GM12865 (cell line): ENCODE measurements at regions not wholly inside any gene's neighbourhood (a gene's known extent, or its start where the extent isn't known, plus 50 kb on each side); places are given as distances from the start of the nearest gene placed in this dataset.

Experiments used
- DNase-seq: peaks from one replicate; pipeline ENCODE4 v3.0.0; 2010; ENCODE audit warnings: low read depth
- H3K4me3 ChIP-seq: 2 replicates; pipeline ENCODE4 v1.5.1; 2011; ENCODE audit warnings: mild to moderate bottlenecking, low read depth, low read length, control low read depth
- TF ChIP-seq, protein P1 (sequence below): IDR thresholded peaks from 2 replicates; pipeline ENCODE4 v1.5.1; 2011; ENCODE audit warnings: low read length, control low read depth, low read depth, inconsistent platforms; ENCODE audit not compliant: insufficient read depth; ENCODE audit errors: missing control alignments

DNA sequence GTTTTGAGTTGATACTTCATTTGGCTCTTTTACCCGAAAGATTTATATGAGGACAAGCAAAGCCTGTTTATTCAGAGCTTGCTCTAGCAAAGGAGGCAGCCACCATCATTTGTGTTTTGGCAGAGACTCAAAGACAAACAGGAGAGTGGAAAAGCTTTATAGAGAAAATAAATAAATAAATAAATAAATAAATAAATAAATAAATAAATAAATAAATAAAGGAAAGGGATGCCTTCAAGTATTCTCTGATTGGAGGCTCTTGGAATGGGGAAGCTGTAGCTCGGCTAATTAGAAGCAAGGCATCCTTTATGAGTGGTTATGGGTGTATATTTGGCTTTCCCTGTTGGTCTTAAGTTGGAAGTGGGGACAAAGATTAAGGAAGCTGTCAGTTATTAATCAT, 229.8 kb downstream of the RASSF9 start:
- no peak for DNase-seq
- TF ChIP-seq, protein P1, sequence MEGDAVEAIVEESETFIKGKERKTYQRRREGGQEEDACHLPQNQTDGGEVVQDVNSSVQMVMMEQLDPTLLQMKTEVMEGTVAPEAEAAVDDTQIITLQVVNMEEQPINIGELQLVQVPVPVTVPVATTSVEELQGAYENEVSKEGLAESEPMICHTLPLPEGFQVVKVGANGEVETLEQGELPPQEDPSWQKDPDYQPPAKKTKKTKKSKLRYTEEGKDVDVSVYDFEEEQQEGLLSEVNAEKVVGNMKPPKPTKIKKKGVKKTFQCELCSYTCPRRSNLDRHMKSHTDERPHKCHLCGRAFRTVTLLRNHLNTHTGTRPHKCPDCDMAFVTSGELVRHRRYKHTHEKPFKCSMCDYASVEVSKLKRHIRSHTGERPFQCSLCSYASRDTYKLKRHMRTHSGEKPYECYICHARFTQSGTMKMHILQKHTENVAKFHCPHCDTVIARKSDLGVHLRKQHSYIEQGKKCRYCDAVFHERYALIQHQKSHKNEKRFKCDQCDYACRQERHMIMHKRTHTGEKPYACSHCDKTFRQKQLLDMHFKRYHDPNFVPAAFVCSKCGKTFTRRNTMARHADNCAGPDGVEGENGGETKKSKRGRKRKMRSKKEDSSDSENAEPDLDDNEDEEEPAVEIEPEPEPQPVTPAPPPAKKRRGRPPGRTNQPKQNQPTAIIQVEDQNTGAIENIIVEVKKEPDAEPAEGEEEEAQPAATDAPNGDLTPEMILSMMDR, result no peak
- H3K4me3 ChIP-seq, result no peak overlapping the region

DNA sequence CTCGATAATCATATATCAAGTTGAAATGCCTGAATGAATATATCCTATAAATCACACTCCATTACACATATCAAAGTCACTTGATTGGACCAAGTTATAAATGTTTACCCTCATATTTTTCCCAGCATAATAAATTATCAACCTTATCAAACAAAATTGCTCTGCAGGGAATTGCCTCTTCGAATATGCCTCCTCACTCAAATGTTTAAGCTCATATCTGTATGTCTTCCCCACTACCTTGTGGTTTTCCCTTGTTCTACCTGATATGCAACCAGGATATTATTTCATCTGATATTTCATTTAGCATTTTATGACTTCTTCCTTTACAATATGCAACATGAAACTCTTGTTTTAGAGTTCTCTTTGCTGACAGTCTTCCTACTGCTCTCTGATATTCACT, 226.4 kb downstream of the RASSF9 start:
- no peak overlapping the region for H3K4me3 ChIP-seq
- TF ChIP-seq, protein P1, result no peak
- no peak for DNase-seq

DNA sequence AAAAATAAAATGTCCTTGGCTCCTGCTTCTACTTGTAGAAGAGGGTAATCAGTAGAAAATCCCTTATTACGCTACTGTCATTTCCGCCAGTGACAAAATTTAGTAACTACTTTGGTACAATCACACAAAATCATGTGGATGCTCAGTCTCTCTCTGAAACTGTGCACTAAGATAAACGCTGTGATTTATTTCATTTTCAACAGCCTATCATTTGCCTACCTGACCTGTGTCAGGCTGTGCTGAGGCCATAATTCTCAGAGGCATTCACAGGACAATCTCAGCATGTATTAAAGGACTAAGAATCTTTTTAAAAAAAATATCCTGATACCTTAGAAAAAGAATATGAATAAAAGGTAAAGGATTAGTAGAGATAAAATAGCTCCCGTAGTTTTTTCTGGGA, 226.0 kb downstream of the RASSF9 start:
- DNase-seq, result no peak
- no peak overlapping the region for H3K4me3 ChIP-seq
- TF ChIP-seq, protein P1, result no peak

DNA sequence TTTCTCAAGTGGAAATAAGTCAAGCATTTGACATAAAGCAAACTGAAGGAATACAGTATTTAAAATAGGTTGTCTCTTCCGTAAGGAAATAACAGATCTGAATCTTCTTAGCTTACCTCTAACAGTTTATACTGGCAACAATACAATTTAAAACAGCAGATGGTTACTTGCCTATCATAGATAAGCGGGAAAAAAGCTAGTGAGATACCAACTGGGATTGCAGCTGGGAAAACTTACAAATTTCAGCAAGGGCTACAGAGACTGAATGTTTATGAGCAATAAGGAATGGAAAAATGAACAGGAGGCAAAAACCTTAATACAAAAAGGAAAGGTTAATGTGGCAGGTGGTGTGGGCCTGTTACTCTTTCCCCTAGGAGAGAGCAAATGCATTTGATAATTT, 220.0 kb downstream of the RASSF9 start:
- DNase-seq, result no peak
- TF ChIP-seq, protein P1, result no peak
- no peak overlapping the region for H3K4me3 ChIP-seq

DNA sequence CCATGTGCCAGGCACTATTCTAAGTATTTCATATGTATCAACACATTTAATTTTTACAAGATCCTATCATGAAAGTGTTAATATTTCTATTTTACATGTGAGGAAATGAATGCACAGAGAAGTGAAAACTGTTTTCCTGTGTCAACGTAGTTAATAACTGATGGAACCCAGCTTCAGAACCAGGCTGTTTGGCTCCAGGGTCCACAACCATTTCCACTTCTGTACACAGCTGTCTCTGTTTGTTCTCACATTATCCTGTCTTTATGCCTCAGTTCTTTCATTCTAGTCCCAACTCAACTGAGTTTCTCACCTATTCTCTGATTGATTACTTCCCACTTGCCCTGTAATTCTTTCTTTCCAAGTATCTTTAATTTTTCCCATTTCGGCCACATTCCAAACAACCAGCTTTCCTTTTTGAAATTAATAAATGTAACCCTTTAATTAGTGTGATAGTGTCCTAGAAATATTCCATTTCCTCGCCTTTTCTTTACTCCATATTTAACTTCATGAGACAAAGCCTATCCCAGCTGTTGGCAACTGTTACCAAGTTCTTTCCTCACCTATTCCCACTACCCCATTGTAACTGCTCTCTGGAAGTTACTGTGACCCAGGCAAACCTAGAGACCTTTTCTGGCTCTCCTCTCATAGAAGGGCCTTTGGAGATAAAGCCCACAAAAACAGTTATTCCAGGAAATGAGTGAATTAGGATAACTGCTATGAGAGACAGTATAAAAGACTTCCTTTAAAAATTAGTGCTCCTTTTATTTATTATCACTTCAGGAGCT, 218.7 kb downstream of the RASSF9 start:
- DNase-seq, result no peak
- no peak overlapping the region for H3K4me3 ChIP-seq
- TF ChIP-seq, protein P1, result no peak

DNA sequence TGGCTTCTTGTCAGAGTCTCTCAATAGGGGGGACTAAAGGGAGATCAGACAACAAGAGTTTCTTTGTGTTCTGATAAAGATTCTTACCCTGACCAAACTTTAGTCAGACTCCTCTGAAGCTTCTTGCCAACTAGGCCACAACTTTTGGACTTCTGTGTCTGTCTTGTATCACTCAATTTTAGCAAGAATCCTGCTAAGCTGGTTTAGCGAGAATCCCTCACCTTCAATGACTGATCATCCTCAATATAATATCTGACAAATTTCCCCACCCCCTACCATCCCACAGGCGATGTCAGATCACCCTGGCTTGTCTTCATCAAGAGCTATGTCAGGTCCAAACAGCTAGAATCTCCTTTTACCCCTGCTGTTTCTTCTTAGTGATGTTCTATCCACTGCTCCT, 215.2 kb downstream of the RASSF9 start:
- TF ChIP-seq, protein P1, result no peak
- no peak overlapping the region for H3K4me3 ChIP-seq
- no peak for DNase-seq

DNA sequence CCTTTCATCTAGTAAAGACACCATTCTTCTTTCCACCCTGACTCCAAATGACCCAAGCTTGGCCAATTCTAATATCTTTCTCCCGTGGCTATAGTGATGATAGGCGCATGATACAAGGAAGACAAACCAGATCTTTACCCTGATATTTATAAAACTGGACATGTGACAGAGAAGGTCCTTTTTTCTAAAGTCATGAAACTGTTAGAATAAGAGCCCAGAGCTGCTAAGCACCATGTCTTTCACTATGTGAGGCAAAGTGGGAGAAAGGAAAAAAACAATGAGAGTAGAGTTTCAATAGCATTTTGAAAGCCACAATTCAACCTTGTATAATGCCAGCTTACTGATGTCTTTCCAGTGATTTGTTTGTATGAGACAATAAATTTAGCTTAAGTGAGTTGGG, 212.4 kb downstream of the RASSF9 start:
- no peak for DNase-seq
- TF ChIP-seq, protein P1, result no peak
- no peak overlapping the region for H3K4me3 ChIP-seq
